NT2/D1 (cell line): ENCODE measurements at regions not wholly inside any gene's neighbourhood (a gene's known extent, or its start where the extent isn't known, plus 50 kb on each side); places are given as distances from the start of the nearest gene placed in this dataset.

Experiments
- DNase-seq: peaks from one replicate; pipeline ENCODE4 v3.0.0-alpha.2; 2011; ENCODE audit warnings: low read depth, low spot score
- H3K27me3 ChIP-seq: 2 replicates; pipeline ENCODE4 v1.6.0; 2011; ENCODE audit warnings: mild to moderate bottlenecking; ENCODE audit not compliant: insufficient read length, insufficient read depth
- H3K36me3 ChIP-seq: 2 replicates; pipeline ENCODE4 v1.6.1; 2011; ENCODE audit warnings: mild to moderate bottlenecking, low read length, mixed read lengths; ENCODE audit not compliant: insufficient read depth, insufficient read length
- H3K4me1 ChIP-seq: 2 replicates; pipeline ENCODE4 v1.5.1; 2011; ENCODE audit not compliant: insufficient read depth, insufficient read length
- H3K4me3 ChIP-seq: 2 replicates; pipeline ENCODE4 v1.5.1; 2011; ENCODE audit warnings: low read depth; ENCODE audit not compliant: insufficient read length
- H3K9ac ChIP-seq: 2 replicates; pipeline ENCODE4 v1.6.0; 2011; ENCODE audit warnings: low read depth; ENCODE audit not compliant: insufficient read length
- H3K9me3 ChIP-seq: 2 replicates; pipeline ENCODE4 v1.5.1; 2011; ENCODE audit warnings: mild to moderate bottlenecking, low read length; ENCODE audit not compliant: insufficient read depth
- SUZ12 ChIP-seq: IDR thresholded peaks from 2 replicates; pipeline ENCODE4 v1.6.1; 2011; ENCODE audit not compliant: insufficient read length, insufficient read depth; ENCODE audit errors: extremely low read depth
- YY1 ChIP-seq: IDR thresholded peaks from 2 replicates; pipeline ENCODE4 v1.6.1; 2011; ENCODE audit not compliant: insufficient read length, insufficient read depth
- ZNF274 ChIP-seq: IDR thresholded peaks from 2 replicates; pipeline ENCODE4 v1.6.1; 2011; ENCODE audit warnings: mild to moderate bottlenecking, low read depth, low read length

GRCh38 chr7:19296617-19297016 is 151.4 kb upstream of the FERD3L start:
- DNase-seq, result no peak
- H3K9me3 ChIP-seq, result no peaks in the 10 kb centered on the region
- H3K9ac ChIP-seq, result no peak overlapping the region
- TF ChIP-seq YY1 (no peak), SUZ12 (no peak), ZNF274 (no peak)
- H3K4me3 ChIP-seq, result no peak overlapping the region
- no peaks in the 10 kb centered on the region for H3K36me3 ChIP-seq
- H3K27me3 ChIP-seq, result no peaks in the 10 kb centered on the region
- H3K4me1 ChIP-seq, result no peaks in the 10 kb centered on the region

- Histone ChIP-seq H3K9me3 (no peaks in the 10 kb centered on the region), H3K4me3 (no peak overlapping the region), H3K9ac (no peak overlapping the region), H3K4me1 (no peaks in the 10 kb centered on the region), H3K36me3 (no peaks in the 10 kb centered on the region), H3K27me3 (no peaks in the 10 kb centered on the region)
- no peak for DNase-seq
- TF ChIP-seq ZNF274 (no peak), SUZ12 (no peak), YY1 (no peak)
Measured at GRCh38 chr7:19295376-19295775, 150.2 kb upstream of the FERD3L start.

- Histone ChIP-seq H3K27me3 (no peaks in the 10 kb centered on the region), H3K9me3 (no peaks in the 10 kb centered on the region), H3K4me1 (no peaks in the 10 kb centered on the region), H3K4me3 (no peak overlapping the region), H3K36me3 (no peaks in the 10 kb centered on the region), H3K9ac (no peak overlapping the region)
- no peak for DNase-seq
- no peak for TF ChIP-seq ZNF274
- TF ChIP-seq SUZ12, result no peak
- TF ChIP-seq YY1, result no peak
Measured at GRCh38 chr7:19294619-19295018, 149.4 kb upstream of the FERD3L start.

DNA sequence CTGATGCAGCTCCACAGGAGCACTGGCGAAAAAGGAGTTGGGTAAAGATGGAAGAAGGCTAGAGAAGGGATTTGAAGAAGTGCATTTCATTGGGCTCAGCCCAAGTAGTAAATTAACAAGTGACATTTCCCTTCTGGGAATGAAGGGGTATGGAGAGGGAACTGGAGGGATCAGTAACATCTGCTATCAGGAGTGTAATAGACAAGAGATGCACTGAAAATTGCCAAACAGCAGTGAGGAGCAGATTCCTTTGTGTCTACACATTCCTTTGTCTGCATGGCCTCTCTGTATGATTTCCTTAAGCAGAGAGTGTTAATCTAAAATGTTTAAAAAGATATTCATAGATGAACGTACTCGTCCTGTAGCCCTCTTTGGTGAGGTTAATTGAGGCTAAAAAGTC is 148.2 kb upstream of the FERD3L start:
- Histone ChIP-seq H3K4me1 (no peaks in the 10 kb centered on the region), H3K4me3 (no peak overlapping the region)
- TF ChIP-seq YY1 (no peak), SUZ12 (no peak), ZNF274 (no peak)

DNA sequence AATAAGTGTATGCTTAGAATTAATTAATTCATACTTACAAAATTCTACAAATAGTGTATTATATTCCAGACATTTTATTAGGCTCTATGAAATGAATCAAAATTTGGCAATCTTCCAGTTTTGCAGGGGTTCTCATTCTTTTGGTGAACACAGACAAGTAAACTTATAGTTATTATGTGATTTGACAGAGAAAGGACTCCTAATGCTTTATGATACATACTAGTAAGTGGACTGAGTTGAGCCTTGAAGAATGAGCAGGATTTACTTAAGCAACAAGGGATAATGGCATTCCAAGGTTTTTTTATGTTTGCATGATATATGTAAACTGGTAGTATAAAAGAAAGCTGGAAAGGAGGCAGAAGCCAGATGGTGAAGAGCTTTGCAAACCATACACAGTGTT is 145.7 kb upstream of the FERD3L start:
- Histone ChIP-seq H3K4me1 (no peaks in the 10 kb centered on the region), H3K36me3 (no peaks in the 10 kb centered on the region), H3K4me3 (no peak overlapping the region), H3K9ac (no peak overlapping the region), H3K9me3 (no peaks in the 10 kb centered on the region), H3K27me3 (no peaks in the 10 kb centered on the region)
- no peak for DNase-seq
- TF ChIP-seq YY1, result no peak
- no peak for TF ChIP-seq SUZ12
- no peak for TF ChIP-seq ZNF274

More for the DNA sequence above, 148.2 kb upstream of the FERD3L start:
- Histone ChIP-seq H3K27me3 (no peaks in the 10 kb centered on the region), H3K9ac (no peak overlapping the region), H3K9me3 (no peaks in the 10 kb centered on the region), H3K36me3 (no peaks in the 10 kb centered on the region)
- DNase-seq, result no peak

DNA sequence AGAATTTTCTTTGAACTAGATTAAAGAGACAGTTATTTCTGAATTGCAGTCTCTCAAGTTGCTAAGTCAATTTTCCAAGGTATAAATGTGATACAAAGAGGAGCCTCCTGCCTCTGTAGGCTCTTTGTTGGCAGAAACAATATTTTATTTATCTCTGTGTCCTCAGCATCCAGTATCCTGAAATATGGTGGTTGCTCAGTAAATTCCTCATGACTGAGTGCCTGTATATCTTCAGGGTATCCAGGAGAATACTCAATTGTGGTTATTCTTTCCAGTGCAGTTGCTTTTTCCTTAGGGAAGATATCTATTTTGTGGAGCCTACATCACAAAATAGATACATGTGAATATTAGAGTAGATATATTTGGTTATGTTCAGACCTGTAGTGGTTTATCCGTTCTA is 144.8 kb upstream of the FERD3L start:
- no peaks in the 10 kb centered on the region for H3K27me3 ChIP-seq
- TF ChIP-seq SUZ12 (no peak), YY1 (no peak), ZNF274 (no peak)
- H3K9me3 ChIP-seq, result no peaks in the 10 kb centered on the region
- H3K36me3 ChIP-seq, result no peaks in the 10 kb centered on the region
- H3K4me1 ChIP-seq, result no peaks in the 10 kb centered on the region
- no peak overlapping the region for H3K9ac ChIP-seq
- no peak for DNase-seq
- no peak overlapping the region for H3K4me3 ChIP-seq

- no peak overlapping the region for H3K9ac ChIP-seq
- TF ChIP-seq ZNF274, result no peak
- TF ChIP-seq YY1, result no peak
- no peak for TF ChIP-seq SUZ12
- DNase-seq, result no peak
- H3K36me3 ChIP-seq, result no peaks in the 10 kb centered on the region
- no peaks in the 10 kb centered on the region for H3K27me3 ChIP-seq
- H3K4me3 ChIP-seq, result no peak overlapping the region
- H3K9me3 ChIP-seq, result no peaks in the 10 kb centered on the region
- no peaks in the 10 kb centered on the region for H3K4me1 ChIP-seq
Measured at GRCh38 chr7:19284596-19285300, 139.5 kb upstream of the FERD3L start.
